Neural progenitor cell (in vitro differentiated cells): ENCODE measurements at regions not wholly inside any gene's neighbourhood (a gene's known extent, or its start where the extent isn't known, plus 50 kb on each side); places are given as distances from the start of the nearest gene placed in this dataset.

ENCODE experiments used
- EZH2 ChIP-seq: fragments of 200-600 bp; sonication (generic); IDR thresholded peaks from 2 replicates; pipeline ENCODE4 v1.6.1; 2017; ENCODE audit warnings: antibody characterized with exemption, mild to moderate bottlenecking, moderate library complexity
- TF ChIP-seq, protein P1 (sequence below): fragments of 200-600 bp; sonication (generic); IDR thresholded peaks from 2 replicates; pipeline ENCODE4 v1.5.1; 2017; ENCODE audit warnings: antibody characterized with exemption, mild to moderate bottlenecking

DNA sequence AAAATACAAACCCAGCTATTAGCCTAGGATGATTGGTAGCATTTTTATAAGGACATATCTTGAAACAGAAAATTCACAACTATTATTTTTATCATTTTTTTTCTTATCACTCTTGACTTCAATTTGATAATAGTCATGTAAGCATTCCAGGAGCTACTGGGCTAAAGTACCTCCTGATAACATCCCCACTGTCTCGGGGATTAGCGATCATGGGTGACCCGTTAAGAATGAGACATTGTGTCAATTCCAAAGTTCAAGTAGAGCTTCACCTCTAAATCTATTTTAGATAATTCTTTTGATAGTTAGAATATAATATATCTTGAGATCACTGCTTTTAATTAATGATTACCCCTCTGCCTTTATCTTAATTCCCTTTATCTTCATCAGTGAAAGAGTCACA lies 1204.5 kb upstream of the CHAC2 start:
- TF ChIP-seq, protein P1, sequence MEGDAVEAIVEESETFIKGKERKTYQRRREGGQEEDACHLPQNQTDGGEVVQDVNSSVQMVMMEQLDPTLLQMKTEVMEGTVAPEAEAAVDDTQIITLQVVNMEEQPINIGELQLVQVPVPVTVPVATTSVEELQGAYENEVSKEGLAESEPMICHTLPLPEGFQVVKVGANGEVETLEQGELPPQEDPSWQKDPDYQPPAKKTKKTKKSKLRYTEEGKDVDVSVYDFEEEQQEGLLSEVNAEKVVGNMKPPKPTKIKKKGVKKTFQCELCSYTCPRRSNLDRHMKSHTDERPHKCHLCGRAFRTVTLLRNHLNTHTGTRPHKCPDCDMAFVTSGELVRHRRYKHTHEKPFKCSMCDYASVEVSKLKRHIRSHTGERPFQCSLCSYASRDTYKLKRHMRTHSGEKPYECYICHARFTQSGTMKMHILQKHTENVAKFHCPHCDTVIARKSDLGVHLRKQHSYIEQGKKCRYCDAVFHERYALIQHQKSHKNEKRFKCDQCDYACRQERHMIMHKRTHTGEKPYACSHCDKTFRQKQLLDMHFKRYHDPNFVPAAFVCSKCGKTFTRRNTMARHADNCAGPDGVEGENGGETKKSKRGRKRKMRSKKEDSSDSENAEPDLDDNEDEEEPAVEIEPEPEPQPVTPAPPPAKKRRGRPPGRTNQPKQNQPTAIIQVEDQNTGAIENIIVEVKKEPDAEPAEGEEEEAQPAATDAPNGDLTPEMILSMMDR, result no peak
- no peak for TF ChIP-seq EZH2
